Fibroblast of skin of abdomen (primary cell): ENCODE measurements at regions not wholly inside any gene's neighbourhood (a gene's known extent, or its start where the extent isn't known, plus 50 kb on each side); places are given as distances from the start of the nearest gene placed in this dataset.

Source experiments
- DNase-seq: peaks from one replicate; pipeline ENCODE4 v3.0.0-alpha.2; 2013

DNA sequence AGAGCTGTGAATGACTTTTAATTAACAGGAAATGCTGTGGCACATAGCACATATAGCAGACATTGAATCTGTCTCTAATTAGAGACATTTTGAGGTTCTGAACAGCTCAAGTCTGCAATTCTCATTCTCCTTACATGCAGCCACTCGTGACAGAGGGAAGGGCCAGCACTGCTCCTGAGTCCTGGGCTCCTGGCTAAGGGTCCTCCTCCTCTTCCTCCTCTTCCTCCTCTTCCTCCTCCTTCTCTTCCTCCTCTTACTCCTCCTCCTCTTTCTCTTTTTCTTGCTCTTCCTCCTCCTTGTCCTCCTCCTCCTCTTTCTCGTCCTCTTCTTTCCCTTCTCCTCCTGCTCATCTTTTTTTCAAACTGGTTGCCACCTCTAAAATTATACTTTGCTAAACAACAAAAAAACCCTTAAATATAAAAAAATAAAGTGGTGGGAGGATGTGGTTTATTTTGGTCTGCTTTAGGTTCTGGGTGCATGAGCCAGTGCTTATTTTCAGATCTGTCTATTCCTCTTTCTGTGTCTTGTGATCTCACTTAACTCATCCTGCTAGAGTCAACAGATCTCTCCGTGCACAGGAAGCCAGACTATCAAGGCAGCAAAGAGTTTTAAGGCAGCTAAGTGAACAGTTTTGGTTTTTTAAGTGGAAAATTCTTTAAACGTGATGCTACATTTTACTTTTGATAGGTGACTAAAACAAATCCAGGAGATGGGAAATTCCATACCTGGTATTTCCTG, 159.3 kb downstream of the CD83 start:
- no peak for DNase-seq

DNA sequence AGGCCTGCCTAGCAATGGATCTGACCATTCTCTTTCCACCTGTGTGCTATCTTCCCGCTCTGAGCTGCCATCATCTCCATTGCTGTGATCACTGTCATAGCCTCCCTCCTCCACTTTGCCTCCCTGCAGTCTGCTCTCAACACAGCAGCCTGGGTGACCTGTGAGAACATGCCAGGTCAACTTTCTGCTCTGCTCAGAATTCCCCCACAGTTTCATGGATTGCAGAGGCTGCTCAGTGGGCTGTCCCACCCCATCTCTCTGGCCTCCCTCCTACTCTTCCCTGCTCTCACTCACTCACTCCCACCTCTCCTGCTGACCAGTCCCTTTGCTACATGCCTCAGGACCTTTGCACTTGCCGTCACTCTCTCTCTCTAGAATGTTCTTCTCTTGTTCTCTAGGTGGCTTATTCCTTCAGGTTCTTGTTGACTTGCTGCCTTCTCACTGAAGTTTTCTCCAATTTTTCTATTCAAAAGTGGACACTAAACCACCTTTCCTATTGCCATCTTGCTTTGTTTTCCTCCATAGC, 159.9 kb downstream of the CD83 start:
- DNase-seq = no peak

DNA sequence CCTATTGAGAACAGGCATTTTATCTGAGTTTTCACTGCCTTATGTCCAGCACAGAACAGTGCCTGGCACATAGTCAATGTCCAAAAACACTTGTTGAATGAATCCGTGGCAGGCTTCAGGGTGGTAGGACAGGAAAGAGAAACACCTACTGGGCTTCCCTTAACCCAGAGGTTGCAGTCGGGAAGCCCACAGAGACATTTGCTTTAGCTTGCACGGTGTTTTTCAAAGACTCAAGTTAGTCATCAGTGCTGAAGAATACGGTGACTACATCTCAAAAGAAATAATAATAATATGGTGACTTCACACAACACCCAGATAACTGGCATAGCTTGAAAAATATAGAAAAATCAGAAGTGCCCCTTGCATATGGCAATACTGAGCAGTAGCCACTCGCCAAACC, 160.4 kb downstream of the CD83 start:
- no peak for DNase-seq

DNA sequence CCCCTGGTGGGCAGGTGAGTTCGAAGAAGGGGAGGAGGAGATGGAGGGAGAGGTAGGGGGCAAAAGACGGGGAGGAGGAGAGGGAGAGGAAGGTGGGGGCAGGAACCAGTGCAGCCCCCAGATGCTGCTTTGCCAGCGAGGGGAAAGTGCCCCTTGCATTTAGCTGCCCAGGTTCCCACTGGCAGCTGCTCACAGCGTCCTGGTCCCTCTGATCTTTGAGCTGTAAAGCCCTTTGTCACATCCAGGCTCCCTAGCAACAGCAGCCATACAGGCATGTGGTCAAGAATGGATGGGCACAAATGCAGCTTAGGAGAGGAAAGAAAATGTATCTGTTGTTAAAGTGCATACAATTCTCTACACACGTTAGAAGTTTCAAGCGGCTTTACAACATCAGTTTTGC, 160.9 kb downstream of the CD83 start:
- DNase-seq = no peak

DNA sequence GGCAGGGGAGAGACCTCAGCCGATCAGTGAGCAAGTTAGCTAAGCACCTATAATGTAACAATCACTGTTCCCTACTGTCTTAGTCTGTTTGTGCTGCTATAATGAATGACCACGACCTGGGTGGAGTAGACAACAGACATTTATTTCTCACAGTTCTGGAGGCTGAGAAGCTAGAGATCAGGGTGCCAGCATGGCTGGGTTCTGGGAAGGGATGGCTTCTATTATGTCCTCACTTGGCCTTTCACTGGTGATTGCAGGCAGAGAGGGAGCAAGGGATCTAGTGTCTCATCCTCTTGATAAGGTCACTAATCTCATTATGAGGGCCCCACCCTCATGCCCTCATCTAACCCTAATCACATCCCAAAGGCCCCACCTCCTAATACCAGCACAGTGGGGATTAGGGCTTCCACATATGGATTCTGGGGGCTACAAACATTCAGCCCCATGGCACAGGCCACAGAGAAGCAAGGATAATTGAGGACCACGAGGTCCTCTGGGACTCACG, 162.5 kb downstream of the CD83 start:
- no peak for DNase-seq

DNA sequence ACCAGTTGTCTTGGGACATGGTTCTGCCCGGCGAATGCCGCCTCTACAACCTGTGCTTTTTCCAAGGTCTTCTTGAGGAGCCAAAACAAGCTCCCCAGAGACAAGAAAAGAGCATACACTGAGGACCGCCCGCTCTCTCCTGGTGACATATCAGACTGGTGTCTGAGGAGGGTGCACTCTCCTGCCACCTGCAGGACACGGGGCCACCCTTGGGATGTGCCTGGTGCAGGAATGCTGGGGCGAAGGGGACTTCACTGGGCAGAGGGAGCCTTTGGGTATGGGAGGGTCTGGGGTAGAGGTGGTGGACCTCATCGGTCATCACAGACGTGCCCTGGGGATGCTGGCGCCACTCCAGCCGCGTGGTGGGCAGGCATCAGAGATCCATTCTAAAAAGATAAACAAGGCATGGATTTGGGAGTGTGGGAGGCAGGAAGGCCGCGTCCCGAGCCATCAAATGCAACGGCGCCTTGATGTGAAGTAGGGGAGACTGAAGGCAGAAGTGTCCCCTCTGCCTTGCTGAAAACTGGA, 163.3 kb downstream of the CD83 start:
- no peak for DNase-seq

DNA sequence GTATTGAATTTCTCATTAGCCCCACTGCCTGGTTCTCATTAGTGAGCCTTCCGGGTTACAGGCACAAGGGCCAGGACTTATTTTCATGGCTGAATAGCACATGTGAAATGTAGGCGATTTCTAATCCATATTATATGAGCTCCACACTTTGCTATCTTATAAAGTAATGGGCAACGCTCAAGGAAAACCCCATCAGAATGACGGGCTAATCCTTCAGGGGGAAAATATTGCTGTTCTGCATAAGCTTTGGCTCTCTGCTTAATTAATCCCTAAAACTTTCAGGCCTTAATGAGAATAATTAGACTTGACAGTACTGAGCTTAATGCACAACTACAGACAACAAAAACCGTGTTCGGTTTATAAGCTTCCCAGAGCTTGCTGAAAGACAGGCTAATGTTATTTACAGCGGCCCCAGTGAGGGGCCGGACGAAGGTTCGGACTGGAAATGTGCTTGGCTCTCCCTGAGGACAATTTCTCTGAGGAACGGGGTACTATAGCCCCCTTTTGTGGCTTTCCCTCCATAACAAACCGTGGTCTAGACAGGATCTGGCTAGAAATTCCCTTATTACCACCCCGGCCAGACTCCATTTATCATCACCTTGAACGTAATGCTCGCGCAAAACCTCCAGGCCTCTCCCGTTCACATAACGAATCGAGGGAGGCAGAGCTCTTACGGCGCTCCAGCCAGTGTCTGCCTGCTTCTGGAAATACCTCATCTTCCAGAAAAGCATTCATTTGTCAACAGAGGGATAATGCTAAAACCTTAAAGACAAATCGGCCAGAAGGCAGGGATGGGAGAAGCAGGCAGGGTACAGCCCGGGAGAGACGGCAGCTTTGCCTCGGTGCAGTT, 164.5 kb downstream of the CD83 start:
- DNase-seq = no peak

DNA sequence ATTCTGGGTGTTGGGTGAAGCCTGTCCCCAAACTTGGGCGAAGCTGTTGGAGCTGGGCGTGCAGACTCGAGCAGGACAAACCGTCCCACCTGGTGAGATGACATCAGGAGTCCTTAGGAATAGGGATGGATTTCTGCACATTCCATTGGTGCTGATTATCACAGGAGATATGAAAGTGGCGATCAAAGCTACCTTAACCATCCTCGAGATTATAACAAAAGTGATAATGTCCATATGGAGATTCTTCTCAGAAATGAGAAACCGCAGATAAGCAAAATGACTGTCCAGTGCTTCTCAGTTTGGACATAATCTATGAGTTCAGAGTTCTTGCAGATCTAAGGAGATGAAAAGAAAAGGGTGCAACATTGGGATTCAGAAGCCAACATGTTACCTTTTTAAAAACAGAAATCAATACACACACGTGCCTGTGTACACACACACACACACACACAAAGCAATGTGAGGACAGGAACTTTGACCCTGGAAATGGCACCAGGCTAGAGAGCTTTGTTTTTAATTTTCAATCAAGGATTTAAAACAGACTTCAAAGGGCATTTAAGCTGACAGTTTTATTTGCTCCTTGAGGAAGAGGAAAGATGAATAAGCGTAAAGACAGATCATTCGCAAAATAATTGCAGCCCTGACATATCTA, 165.4 kb downstream of the CD83 start:
- DNase-seq = no peak

DNA sequence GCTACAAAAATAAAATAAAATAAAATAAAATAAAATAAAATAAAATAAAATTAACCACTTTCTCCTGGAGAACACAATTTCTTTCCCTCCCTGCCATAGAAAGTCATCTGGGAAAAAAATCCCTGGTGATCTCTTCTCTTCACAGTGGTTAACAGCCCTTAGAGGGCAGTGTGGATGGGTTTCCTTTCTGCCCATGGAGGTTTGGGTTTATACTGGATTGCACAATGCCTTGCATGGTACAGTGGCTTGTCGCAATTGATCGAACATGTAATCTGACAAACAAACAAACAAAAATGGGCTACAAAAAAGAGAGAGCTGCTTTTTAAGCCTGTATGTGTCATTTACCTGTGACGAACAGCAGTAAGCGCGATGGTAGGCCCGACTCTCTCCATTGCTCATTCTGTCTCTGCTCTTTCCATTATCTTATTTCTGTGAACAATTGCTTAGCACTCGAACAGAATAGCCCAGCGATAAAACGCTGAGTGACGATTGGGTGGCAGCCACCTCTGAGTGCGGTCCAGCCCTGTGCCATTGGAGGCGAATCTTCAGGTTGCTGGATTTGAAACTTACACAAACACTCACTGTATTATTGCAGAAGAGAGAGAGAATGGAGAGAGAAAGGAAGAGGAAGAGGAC, 166.1 kb downstream of the CD83 start:
- DNase-seq = no peak

DNA sequence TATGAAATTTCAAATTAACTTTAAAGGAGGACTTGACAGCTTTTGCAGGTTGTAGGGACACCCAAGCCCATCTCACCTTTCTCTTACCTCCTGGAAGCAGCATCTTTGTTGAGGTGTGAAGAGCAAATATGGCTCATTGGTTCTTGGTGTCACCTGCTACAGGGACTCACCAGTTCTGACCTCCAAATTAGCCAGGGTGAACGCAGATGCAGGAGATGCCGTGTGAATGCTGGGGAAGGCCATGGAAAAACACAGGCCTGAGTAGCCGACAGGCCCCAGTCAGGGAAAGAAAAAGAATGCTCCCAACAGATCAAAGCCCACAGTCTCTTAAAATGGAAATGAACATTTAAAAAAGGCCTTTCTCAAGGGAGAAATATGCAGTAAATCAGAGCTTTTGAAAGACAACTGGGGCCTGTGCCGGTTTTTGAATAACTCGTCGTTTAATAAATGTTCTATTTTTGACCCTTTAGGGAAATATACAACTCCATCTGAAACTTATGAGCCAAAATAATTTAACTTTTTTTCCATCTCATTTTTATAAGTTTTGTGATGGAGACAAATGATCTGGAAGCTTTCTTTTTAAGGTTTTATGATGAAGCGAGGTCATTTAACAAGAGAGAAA, 167.5 kb downstream of the CD83 start:
- DNase-seq = no peak

DNA sequence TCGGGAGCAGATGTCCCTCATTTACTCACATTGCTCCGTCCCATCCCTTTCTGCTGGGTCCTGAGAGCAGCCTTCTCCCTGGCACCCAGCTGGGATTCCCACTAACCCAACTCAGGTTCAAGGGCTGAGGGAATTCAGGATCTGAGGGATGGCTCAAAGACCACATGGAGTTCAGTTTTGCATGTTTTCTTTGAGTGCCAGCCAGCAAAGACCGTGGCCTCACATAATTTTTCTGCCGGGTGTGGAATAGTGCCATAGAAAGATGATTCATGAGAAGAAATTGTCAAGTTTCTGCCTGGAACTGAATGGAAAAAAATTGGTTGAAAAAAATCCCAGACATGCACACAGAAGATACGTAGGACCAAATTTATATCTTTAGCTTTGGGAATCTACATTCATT, 168.6 kb downstream of the CD83 start:
- DNase-seq = peak; percentile 94

DNA sequence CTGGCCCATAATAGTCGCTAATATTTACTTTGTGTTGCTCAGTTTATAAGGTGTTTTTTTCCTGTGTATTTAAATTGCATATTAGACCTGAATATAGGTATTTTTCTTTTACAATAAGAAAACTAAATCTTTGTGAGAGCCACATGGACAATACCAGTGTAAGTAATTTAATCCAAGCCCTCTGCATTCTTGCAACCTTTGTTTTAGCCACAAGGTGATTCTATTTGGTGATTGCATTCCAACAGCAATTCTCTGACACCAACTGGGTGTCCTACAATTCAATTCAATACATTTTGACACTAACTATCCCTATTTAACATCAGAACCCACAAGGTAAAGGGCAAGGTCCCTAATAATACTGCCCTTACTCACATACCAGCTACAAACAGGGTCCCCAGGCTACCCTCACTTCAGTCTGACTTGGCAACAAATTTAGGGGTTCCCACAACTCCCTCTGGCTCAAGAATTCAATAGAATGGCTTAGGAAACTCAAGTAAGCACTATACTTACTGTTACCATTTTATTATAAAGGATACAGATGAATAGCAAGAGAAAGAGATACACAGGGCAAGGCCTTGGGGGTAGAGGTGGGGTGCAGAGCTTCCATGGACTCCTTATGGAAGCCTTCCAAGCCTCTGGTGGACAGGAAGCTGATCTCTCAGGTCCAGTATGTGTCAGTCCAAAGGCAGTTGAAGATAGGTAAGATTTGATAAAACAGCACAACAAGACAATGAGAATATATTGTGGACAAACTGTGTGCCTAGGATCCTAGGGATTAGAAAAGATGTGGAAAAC, 169.3 kb downstream of the CD83 start:
- DNase-seq = no peak

DNA sequence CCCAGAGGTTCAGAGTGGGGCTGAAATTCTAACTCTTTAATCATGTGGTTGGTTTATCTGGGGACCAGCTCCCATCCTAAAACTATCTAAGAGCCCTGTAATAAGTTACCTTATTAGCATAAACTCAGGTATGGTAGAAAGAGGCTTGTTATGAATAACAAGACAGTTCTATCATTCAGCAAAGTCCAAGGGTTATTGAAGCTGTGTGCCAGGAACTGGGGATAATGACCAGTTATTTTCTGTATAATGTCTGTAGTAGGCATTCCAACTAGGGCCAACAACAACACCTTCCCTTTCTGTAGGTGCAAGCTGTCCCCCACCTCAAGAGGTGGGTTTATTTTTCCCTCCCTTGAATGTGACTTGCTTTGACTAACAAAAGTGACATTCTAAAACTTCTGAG, 170.1 kb downstream of the CD83 start:
- no peak for DNase-seq

DNA sequence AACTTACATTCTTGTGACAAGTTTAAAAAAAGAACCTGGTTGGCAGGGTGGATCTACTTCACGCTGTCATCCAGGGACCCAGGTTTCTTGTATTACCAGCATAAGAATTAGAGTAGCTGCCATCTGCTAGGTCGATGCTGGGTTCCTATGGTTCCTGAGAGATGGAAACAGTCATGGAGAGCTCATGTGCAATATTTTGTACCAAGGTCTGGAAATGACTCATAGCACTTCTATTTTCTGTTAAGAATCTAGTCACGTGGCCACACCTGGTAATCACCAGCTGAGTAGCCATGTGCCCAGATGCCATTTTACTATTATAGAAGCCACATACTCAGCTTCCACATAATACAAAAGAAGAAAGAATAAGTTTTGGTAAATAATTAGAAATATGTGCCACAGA, 171.3 kb downstream of the CD83 start:
- no peak for DNase-seq

DNA sequence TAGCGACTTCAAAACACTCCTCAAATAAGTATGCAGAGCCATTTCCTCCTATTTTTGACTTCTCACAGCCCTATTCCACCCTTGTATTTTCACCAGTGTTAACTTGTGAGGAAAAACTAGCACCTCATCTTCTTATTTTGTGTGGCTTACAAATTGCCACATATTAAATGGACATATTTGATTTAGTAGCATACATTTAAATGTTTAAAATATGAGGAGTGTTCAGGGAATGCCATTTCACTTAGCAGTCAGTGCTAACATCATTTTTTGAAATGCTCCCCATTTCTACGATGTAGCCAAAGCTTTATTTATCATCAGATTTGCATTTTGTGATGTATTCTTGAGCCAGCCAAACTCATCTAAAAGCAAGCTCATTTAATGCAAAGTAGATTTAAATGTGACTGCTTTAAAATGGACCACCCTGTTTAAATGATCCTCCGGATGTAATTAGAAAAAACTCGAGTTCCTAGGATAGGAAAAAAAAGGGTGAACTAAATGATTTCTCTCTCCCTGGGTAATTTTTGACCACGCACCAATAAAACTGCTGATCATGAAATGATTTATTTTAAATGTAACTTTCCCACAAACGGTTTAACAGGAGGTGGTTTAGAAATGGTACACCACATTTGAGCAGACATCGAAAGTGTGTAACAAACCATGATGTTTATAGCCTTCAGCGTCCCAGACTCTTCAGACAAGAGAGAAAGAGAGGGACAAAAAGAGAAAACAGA, 172.6 kb downstream of the CD83 start:
- no peak for DNase-seq

DNA sequence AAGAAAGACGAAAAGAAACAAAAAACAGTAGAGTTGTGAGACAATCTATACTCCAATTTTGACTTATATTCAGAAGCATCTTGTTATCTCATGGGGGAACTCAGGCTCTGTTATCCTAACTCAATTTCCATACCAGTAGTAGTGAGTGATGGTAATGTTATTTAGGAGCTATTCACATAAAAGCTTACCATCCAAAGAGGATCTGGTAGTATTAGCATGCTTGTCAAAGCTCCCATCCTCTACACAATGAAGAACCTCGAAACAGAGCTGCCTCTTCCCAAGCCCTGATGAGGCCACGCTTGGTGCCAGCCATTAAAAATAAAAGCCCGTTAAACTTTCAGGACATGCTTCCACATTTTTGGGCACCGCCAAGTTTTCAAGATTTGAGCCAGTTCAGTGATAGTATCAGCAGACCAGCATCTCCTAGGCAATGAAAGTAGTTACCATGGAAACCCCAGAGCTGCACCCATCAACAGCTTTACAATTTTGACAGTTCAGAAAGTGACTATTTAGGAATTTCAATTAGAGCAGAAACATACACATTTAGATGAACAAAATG, 173.3 kb downstream of the CD83 start:
- DNase-seq = no peak

DNA sequence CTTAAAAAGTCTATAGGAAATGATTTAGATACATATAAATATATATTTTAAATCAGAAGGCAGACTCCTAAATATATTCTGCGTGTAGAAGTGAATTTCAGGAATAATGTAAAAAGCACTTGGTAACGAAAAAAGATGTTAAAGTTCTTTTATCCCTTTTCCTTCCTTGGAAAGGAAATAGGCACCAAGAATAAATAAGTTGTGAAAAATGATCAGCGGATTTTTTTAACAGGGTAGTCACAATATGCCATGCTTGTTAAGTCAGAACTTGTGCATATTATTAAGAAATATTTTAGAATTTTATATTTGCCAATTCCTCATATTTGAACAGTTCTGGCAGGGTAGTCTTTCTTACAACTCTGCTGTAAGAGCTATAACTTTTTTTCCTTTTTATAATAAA, 173.8 kb downstream of the CD83 start:
- no peak for DNase-seq

DNA sequence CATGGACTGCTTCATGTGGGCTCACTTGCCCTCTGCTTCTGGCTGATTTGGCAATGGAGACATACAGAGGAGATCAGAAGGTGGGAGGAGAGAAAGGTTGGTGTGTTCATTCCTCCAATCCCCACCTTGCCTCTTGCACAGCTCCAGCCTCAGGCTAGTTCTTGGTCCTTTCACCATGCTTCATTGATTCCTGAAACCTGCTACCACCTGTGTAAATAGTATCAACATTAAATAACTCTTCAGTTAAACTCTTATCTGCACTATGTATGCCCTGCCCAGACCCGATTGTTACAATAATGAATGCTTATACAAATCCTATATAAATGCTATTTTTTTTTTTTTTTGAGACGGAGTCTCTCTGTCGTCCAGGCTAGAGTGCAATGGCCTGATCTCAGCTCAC, 174.5 kb downstream of the CD83 start:
- DNase-seq = no peak

DNA sequence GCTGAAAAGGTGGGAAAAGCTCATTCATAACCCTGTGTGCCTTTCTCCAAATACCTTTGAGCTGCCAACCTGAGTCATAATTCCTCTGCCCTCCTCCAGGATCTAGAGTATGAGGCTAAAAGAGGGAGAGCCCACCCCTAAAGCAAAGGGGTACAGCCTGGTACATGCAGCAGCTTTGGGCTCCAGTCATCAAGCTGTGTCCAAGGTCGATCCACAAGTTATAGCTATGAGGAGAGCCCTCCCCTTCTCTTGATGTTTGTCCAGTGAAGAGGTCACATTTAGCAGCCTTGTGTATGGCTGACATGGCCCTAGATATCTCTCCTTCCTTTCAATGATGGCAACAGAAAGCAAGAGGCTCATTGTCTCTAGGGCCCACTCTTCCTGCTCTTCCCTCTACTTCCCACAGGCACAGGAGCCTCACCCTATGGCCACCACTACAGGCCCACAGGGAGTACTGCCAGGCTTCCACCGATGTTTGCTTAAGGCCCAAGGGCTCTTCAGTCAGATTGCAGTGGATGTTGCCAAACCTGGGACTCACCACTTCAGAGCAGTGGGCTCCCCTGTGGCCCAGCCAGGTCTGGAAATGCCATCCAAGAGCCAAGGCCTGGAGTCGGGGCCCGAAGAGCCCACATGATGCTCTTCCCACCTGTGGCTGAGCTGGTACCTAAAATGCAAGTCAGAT, 176.8 kb downstream of the CD83 start:
- no peak for DNase-seq
